ENCODE measurements at regions not wholly inside any gene's neighbourhood (a gene's known extent, or its start where the extent isn't known, plus 50 kb on each side); places are given as distances from the start of the nearest gene placed in this dataset.

DNA sequence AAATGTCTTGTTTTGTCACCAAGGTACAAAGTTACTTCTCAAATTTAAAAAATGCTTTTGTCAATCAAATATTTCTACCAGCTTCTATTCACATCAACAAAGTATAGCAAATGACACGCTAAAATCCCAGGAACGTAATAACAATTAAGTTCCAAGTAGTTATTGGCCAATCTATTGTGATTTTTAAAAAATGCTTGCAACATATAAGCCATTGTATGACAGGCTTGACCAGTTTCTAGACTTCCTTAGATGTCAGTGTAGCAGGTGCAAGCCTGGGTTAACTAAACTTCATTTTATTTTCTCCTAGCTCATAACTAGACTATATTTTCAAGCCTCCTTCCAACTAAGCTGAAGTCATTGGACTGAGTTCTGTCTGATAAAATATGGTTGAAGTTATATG is 494.5 kb upstream of the PKN2 start:
- H3K4me3 ChIP-seq (ENCODE audit: low read depth, low read length) = no peak overlapping the region
- no peak for DNase-seq (ENCODE audit: low read depth)
- TF ChIP-seq, protein P1, sequence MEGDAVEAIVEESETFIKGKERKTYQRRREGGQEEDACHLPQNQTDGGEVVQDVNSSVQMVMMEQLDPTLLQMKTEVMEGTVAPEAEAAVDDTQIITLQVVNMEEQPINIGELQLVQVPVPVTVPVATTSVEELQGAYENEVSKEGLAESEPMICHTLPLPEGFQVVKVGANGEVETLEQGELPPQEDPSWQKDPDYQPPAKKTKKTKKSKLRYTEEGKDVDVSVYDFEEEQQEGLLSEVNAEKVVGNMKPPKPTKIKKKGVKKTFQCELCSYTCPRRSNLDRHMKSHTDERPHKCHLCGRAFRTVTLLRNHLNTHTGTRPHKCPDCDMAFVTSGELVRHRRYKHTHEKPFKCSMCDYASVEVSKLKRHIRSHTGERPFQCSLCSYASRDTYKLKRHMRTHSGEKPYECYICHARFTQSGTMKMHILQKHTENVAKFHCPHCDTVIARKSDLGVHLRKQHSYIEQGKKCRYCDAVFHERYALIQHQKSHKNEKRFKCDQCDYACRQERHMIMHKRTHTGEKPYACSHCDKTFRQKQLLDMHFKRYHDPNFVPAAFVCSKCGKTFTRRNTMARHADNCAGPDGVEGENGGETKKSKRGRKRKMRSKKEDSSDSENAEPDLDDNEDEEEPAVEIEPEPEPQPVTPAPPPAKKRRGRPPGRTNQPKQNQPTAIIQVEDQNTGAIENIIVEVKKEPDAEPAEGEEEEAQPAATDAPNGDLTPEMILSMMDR (IDR thresholded peaks at IDR 0.05; ENCODE audit: insufficient read depth, low read length) = no peak

DNA sequence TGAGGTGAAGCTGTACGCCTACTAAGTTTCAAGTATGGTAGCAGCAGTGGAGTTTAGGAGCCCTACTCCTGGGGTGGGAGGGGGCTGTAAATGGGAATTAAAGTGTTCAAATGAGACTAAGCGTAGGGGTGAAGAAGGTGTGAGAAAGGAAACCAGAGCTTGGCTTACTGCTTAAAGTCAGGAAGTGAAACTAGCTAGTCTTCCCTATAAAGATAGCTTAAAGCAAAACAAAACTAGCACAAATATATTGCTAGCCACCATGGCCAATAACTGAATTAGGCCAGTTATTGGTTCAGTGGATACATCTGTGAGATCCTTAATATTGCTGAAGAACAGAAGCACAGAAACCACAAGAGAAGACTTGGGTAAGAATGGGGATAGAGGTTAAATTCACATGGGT is 492.2 kb upstream of the PKN2 start:
- H3K4me3 ChIP-seq (ENCODE audit: low read depth, low read length) = no peak overlapping the region
- TF ChIP-seq, protein P1 (IDR thresholded peaks at IDR 0.05; ENCODE audit: insufficient read depth, low read length) = no peak
- DNase-seq (ENCODE audit: low read depth) = no peak

DNA sequence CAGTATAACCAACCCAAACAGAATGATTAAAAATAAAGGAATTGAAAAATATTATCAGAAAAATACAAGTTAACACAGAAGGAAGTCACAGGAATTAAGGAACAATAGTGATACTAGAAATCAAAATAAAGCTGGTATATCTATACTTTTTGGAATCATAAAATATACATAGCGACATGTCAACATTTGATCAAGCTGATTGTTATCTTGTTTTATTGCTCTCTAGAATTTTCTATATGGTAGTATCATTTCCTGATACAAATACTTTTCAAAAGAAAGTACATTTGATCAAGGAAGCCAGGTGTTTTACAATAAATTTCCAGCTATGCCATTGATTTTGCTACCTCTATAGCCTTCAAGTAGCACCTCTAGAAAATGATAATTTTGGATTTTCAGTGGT is 489.5 kb upstream of the PKN2 start:
- TF ChIP-seq, protein P1 (IDR thresholded peaks at IDR 0.05; ENCODE audit: insufficient read depth, low read length) = no peak
- no peak for DNase-seq (ENCODE audit: low read depth)
- H3K4me3 ChIP-seq (ENCODE audit: low read depth, low read length) = no peak overlapping the region

DNA sequence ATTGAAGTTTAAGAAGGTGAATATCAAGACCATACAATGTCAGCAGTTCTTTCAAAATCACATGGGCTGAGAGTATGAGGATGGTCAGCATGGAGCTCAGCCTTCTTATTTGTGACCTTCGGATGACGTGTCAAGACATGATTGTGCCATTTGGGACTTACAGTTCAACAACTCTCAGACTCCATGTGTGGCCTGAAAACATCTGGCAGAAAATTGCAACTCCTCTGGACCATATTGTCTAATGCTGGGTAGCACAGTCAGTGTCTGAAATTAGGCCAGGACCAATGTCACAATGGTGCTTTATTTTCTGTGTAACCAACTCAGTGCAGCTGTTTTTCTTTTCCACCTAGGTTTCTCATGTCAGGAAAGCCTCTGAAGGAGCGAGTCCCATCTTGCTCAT is 483.5 kb upstream of the PKN2 start:
- H3K4me3 ChIP-seq (ENCODE audit: low read depth, low read length) = no peak overlapping the region
- TF ChIP-seq, protein P1 (IDR thresholded peaks at IDR 0.05; ENCODE audit: insufficient read depth, low read length) = no peak
- no peak for DNase-seq (ENCODE audit: low read depth)

DNA sequence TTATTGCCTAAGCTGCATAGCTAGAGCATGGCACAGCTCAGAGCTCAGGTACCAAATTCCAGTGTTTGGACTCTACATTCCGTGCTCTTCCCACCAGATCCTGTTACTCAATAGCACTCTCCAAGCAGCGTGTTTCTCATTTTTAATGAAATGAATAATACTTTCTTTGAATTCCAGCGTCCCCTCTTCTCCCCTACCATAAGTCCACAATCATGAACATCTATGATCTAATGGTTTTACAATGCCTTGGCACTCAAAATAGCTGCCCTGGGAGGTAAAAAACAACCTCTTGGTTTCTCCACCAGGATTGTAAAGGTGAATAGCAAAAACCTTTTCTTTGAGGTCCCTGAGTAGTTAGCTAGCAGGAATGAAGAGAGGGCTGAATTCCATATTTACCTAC is 480.0 kb upstream of the PKN2 start:
- TF ChIP-seq, protein P1 (IDR thresholded peaks at IDR 0.05; ENCODE audit: insufficient read depth, low read length) = no peak
- no peak overlapping the region for H3K4me3 ChIP-seq (ENCODE audit: low read depth, low read length)
- no peak for DNase-seq (ENCODE audit: low read depth)

DNA sequence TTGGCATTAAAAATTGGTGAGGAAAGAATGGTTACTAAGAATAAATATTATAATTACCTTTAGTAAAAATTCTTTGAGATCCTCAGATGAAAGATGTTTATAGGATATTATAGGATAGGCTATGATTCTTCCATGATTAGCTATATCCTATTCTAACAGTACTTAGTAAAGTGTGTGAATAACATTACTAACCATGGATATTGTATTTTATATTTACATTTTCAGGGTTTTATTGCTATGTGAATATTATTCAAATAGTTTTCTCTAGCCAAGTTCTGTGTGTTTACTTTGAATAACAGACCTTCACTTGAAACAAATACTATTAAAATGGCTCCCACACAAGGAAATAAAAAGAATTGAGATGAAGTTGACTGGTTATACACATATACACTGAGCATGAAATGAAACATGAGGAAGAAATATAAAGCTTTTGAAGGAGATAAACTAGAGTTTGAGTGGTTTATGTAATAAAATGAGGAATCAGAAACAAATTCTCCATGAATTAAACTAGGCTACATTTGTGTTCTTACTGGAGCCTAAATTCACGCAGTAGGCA is 479.4 kb upstream of the PKN2 start:
- DNase-seq (ENCODE audit: low read depth) = no peak
- H3K4me3 ChIP-seq (ENCODE audit: low read depth, low read length) = no peak overlapping the region
- TF ChIP-seq, protein P1 (IDR thresholded peaks at IDR 0.05; ENCODE audit: insufficient read depth, low read length) = no peak

DNA sequence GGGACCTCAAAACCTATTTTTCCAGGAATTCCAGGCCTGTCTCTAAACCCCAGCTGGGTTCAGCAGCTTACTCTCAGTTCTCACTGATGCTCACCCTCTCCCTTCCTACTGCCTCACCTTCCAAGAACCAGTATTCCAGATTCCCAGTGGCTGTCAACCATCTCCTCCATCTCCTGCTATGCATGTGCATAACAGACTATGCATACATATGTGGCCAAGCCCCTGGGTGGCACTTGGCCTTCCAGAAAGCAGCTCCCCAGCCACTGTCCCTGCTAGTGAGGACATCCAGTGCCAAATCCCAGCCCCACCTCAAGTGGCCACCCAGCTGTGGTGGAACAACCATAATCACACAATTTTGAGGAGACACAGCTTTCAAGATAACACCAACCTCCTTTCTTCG is 475.7 kb upstream of the PKN2 start:
- TF ChIP-seq, protein P1 (IDR thresholded peaks at IDR 0.05; ENCODE audit: insufficient read depth, low read length) = no peak
- DNase-seq (ENCODE audit: low read depth) = no peak
- no peak overlapping the region for H3K4me3 ChIP-seq (ENCODE audit: low read depth, low read length)
